ENCODE measurements at regions not wholly inside any gene's neighbourhood (a gene's known extent, or its start where the extent isn't known, plus 50 kb on each side); places are given as distances from the start of the nearest gene placed in this dataset.

DNA sequence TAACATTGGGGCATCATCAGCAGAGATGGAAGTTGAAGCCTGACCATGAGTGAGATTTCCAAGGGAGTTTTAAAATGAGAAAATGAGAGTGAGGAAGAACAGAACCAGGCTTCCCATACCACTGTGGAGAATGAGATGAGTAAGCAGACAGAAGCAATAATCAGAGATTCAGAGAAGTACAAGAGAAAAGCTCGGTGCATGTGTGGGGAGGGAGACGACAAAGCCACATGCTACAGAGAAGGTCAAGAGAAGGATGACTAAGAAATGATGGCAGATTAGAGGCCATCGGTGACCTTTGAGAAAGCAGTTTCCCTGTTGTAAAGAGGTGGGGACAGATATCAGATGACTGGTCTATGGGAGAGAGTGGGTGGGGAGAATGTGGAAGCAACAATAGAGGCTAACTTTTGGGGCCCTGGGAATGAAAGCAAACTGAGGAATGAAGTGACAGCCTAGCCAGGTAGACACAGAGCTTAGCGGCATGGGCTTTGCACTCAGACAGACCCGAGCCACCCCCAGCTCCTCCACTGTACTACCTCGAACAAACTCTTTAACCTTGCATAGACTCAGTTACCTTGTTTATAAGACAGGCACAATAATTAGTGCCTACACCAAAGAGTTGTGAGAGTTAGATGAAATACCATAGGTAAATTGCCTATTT lies 207.7 kb downstream of the PIK3R1 start:
- no peaks in the 10 kb centered on the region for H3K27me3 ChIP-seq (ENCODE audit: control insufficient read depth, low read length)
- no peaks in the 10 kb centered on the region for H3K79me2 ChIP-seq (ENCODE audit: control insufficient read depth, low read length)
- H3K9me3 ChIP-seq (ENCODE audit: control insufficient read depth, insufficient read depth, low read length): no peaks in the 10 kb centered on the region
- no peak for TF ChIP-seq EZH2phosphoT487 (IDR thresholded peaks at IDR 0.05; ENCODE audit: borderline replicate concordance, low read length)
- TF ChIP-seq CTCF (IDR thresholded peaks at IDR 0.05; ENCODE audit: low read depth, low read length, poor library complexity, severe bottlenecking): no peak
- H3K27ac ChIP-seq (ENCODE audit: low read depth, low read length): no peak overlapping the region
- no peaks in the 10 kb centered on the region for H4K20me1 ChIP-seq (ENCODE audit: control insufficient read depth, insufficient read depth, low read depth, low read length)
- H3K9me2 ChIP-seq (replicated peaks; ENCODE audit: control insufficient read depth, low read length): no peaks in the 10 kb centered on the region
- no peak overlapping the region for H3K4me3 ChIP-seq (ENCODE audit: low read length)
- H3K4me2 ChIP-seq (ENCODE audit: low read length): no peak overlapping the region
- H3K4me1 ChIP-seq (ENCODE audit: control insufficient read depth, low read length): no peaks in the 10 kb centered on the region
- H3F3A ChIP-seq (ENCODE audit: control insufficient read depth, insufficient read depth): no peaks in the 10 kb centered on the region
- H3K36me3 ChIP-seq (ENCODE audit: control insufficient read depth, low read length): no peaks in the 10 kb centered on the region

DNA sequence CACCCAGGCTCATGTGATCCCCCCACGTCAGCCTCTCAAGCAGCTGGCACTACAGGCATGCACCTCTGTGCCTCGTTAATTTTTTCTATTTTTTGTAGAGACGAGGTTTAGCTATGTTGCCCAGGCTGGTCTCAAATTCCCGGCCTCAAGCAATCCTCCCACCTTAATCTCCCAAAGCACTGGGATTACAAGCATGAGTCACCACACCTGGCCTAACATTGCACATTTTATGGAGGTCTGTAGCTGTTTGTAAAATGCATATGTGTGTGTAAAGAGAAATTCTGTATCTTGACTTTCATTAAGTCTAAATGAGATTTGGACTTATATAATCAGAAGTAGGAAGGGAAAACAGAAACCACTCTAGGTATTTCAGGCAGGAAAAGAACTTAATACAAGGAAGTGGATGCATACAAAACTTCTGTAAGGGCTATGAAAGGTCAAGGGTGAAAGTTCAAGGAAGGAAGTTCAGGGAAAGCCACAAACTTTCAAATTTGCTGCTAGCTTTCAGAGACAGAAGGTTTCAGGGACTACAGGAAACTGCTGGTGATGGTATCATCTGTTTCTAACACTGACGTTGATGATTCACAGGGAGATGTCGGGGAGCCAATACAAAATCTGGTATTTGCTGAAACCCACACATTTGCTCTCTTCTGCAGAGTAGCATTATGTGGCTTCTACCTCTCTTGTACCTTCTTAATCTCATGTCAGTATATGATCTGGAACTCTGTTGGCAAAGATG lies 209.4 kb downstream of the PIK3R1 start:
- no peaks in the 10 kb centered on the region for H3K9me2 ChIP-seq (replicated peaks; ENCODE audit: control insufficient read depth, low read length)
- H3K27me3 ChIP-seq (ENCODE audit: control insufficient read depth, low read length): no peaks in the 10 kb centered on the region
- no peak overlapping the region for H3K27ac ChIP-seq (ENCODE audit: low read depth, low read length)
- H3K4me1 ChIP-seq (ENCODE audit: control insufficient read depth, low read length): no peaks in the 10 kb centered on the region
- no peak overlapping the region for H3K4me3 ChIP-seq (ENCODE audit: low read length)
- H3K9me3 ChIP-seq (ENCODE audit: control insufficient read depth, insufficient read depth, low read length): no peaks in the 10 kb centered on the region
- H3K4me2 ChIP-seq (ENCODE audit: low read length): no peak overlapping the region
- H4K20me1 ChIP-seq (ENCODE audit: control insufficient read depth, insufficient read depth, low read depth, low read length): no peaks in the 10 kb centered on the region
- H3K79me2 ChIP-seq (ENCODE audit: control insufficient read depth, low read length): no peaks in the 10 kb centered on the region
- no peak for TF ChIP-seq EZH2phosphoT487 (IDR thresholded peaks at IDR 0.05; ENCODE audit: borderline replicate concordance, low read length)
- TF ChIP-seq CTCF (IDR thresholded peaks at IDR 0.05; ENCODE audit: low read depth, low read length, poor library complexity, severe bottlenecking): no peak
- no peaks in the 10 kb centered on the region for H3F3A ChIP-seq (ENCODE audit: control insufficient read depth, insufficient read depth)
- no peaks in the 10 kb centered on the region for H3K36me3 ChIP-seq (ENCODE audit: control insufficient read depth, low read length)

DNA sequence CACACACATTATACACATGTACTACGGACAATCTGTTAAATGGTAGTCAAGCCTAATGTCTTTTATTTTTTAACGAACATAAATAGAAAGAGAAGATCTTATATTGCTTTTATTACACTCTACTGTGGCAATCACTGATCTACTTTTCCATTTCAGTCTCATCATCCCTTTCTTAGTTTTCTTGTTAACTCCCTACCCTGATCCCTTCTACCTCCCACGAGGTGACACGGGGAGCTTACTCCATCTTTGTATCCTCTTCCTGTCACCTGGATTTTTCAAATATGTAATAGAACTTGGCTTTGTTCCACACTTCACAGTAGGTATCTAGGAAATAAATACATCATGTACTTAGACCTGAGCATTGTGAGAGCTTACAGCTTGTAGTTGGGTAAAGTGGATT lies 211.0 kb downstream of the PIK3R1 start:
- no peak for TF ChIP-seq CTCF (IDR thresholded peaks at IDR 0.05; ENCODE audit: low read depth, low read length, poor library complexity, severe bottlenecking)
- TF ChIP-seq EZH2phosphoT487 (IDR thresholded peaks at IDR 0.05; ENCODE audit: borderline replicate concordance, low read length): no peak
- Histone ChIP-seq H3K4me1 (ENCODE audit: control insufficient read depth, low read length) (no peaks in the 10 kb centered on the region), H3K36me3 (ENCODE audit: control insufficient read depth, low read length) (no peaks in the 10 kb centered on the region), H3K4me2 (ENCODE audit: low read length) (no peak overlapping the region), H3F3A (ENCODE audit: control insufficient read depth, insufficient read depth) (no peaks in the 10 kb centered on the region), H3K27ac (ENCODE audit: low read depth, low read length) (no peak overlapping the region), H3K79me2 (ENCODE audit: control insufficient read depth, low read length) (no peaks in the 10 kb centered on the region), H3K9me3 (ENCODE audit: control insufficient read depth, insufficient read depth, low read length) (no peaks in the 10 kb centered on the region), H4K20me1 (ENCODE audit: control insufficient read depth, insufficient read depth, low read depth, low read length) (no peaks in the 10 kb centered on the region), H3K27me3 (ENCODE audit: control insufficient read depth, low read length) (no peaks in the 10 kb centered on the region), H3K9me2 (replicated peaks; ENCODE audit: control insufficient read depth, low read length) (no peaks in the 10 kb centered on the region), H3K4me3 (ENCODE audit: low read length) (no peak overlapping the region)

Data from DOHH2 (cell line).